ENCODE measurements at regions not wholly inside any gene's neighbourhood (a gene's known extent, or its start where the extent isn't known, plus 50 kb on each side); places are given as distances from the start of the nearest gene placed in this dataset.

- Mint-ChIP-seq H3K36me3 (ENCODE audit: low read depth) (peaks cover 2% of the 10 kb centered on the region), H3K4me1 (ENCODE audit: low read depth) (no peaks in the 10 kb centered on the region), H3K4me3 (ENCODE audit: unreplicated experiment) (no peak overlapping the region), H3K27ac (ENCODE audit: unreplicated experiment) (no peak overlapping the region), H3K9me3 (ENCODE audit: low read depth) (peaks cover 17% of the 10 kb centered on the region), H3K27me3 (ENCODE audit: low read depth) (no peaks in the 10 kb centered on the region)
- DNase-seq (ENCODE audit: low spot score): no peak
- TF ChIP-seq, protein P1, sequence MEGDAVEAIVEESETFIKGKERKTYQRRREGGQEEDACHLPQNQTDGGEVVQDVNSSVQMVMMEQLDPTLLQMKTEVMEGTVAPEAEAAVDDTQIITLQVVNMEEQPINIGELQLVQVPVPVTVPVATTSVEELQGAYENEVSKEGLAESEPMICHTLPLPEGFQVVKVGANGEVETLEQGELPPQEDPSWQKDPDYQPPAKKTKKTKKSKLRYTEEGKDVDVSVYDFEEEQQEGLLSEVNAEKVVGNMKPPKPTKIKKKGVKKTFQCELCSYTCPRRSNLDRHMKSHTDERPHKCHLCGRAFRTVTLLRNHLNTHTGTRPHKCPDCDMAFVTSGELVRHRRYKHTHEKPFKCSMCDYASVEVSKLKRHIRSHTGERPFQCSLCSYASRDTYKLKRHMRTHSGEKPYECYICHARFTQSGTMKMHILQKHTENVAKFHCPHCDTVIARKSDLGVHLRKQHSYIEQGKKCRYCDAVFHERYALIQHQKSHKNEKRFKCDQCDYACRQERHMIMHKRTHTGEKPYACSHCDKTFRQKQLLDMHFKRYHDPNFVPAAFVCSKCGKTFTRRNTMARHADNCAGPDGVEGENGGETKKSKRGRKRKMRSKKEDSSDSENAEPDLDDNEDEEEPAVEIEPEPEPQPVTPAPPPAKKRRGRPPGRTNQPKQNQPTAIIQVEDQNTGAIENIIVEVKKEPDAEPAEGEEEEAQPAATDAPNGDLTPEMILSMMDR (IDR thresholded peaks at IDR 0.05): no peak
These were observed 493.6 kb upstream of the RIOK2 start for GRCh38 chr5:97676608-97677007.

DNA sequence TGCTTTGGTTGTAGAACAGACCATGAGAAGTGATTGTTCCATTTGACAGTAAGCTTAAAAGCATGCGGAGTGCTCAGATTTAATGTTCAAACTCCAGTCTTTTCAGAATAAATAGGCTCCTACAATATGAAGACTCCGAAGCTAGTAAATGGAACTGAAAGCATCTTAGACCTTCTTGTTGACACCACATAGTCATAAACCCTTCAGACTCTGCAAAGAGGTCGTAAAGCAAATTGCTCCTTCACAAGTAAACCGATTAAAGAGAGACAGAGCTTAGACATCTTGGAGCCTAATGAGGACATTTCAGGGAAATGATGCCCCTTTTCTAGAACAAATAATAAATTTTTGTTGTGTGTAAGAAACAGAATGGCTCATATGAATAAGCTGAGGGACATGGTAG is 511.0 kb upstream of the RIOK2 start:
- TF ChIP-seq, protein P1 (IDR thresholded peaks at IDR 0.05): no peak
- H3K9me3 Mint-ChIP-seq (ENCODE audit: low read depth): no peaks in the 10 kb centered on the region
- no peak for DNase-seq (ENCODE audit: low spot score)
- no peak overlapping the region for H3K4me3 Mint-ChIP-seq (ENCODE audit: unreplicated experiment)
- H3K4me1 Mint-ChIP-seq (ENCODE audit: low read depth): no peaks in the 10 kb centered on the region
- H3K36me3 Mint-ChIP-seq (ENCODE audit: low read depth): no peaks in the 10 kb centered on the region
- H3K27ac Mint-ChIP-seq (ENCODE audit: unreplicated experiment): no peak overlapping the region
- H3K27me3 Mint-ChIP-seq (ENCODE audit: low read depth): no peaks in the 10 kb centered on the region

DNA sequence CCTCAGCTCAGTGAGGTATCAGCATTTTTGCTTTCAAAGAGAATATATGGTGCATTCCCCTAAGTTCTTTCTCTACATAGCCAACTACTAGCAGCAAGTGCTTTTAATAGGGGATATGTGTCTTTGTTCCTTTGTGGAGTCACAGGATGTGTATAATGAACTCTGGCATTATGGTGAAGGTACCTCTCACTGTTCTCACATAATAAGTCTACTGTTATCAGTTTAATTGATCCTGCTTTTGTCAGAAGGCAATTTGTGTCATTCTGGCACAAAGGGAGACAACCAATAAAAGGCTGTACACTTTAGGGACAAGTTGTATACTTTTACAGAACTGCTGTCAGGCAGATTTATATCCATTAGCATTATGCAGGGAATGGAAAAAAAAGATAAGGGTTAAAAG is 531.4 kb upstream of the RIOK2 start:
- DNase-seq (ENCODE audit: low spot score): no peak
- Mint-ChIP-seq H3K36me3 (ENCODE audit: low read depth) (no peaks in the 10 kb centered on the region), H3K27ac (ENCODE audit: unreplicated experiment) (no peak overlapping the region), H3K9me3 (ENCODE audit: low read depth) (no peaks in the 10 kb centered on the region), H3K4me1 (ENCODE audit: low read depth) (no peaks in the 10 kb centered on the region), H3K4me3 (ENCODE audit: unreplicated experiment) (no peak overlapping the region), H3K27me3 (ENCODE audit: low read depth) (no peaks in the 10 kb centered on the region)
- TF ChIP-seq, protein P1 (IDR thresholded peaks at IDR 0.05): no peak

GRCh38 chr5:97726106-97726505 is 543.1 kb upstream of the RIOK2 start:
- peaks cover 2% of the 10 kb centered on the region for H3K36me3 Mint-ChIP-seq (ENCODE audit: low read depth)
- H3K4me3 Mint-ChIP-seq (ENCODE audit: unreplicated experiment): no peak overlapping the region
- no peaks in the 10 kb centered on the region for H3K4me1 Mint-ChIP-seq (ENCODE audit: low read depth)
- no peaks in the 10 kb centered on the region for H3K27me3 Mint-ChIP-seq (ENCODE audit: low read depth)
- H3K27ac Mint-ChIP-seq (ENCODE audit: unreplicated experiment): no peak overlapping the region
- peaks cover 16% of the 10 kb centered on the region for H3K9me3 Mint-ChIP-seq (ENCODE audit: low read depth)
- TF ChIP-seq, protein P1 (IDR thresholded peaks at IDR 0.05): peak; percentile 50
- no peak for DNase-seq (ENCODE audit: low spot score)

DNA sequence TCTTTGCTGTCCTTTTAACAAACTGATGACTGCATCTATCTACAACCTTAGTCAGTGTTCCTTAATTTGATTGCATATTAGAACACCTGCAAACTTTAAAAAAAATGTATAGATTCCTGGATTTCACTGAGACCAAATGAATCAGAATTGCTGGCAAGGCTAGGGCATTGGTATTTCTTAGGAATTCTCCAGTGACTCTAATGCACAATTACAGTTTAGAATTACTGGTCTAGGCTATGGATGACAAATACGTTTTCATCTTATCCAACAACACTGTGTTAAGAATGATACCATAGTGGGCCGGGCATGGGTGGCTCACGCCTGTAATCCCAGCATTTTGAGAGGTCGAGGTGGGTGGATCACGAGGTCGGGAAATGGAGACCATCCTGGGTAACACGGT is 545.9 kb upstream of the RIOK2 start:
- Mint-ChIP-seq H3K4me3 (ENCODE audit: unreplicated experiment) (no peak overlapping the region), H3K27me3 (ENCODE audit: low read depth) (no peaks in the 10 kb centered on the region), H3K27ac (ENCODE audit: unreplicated experiment) (no peak overlapping the region), H3K9me3 (ENCODE audit: low read depth) (no peaks in the 10 kb centered on the region), H3K36me3 (ENCODE audit: low read depth) (no peaks in the 10 kb centered on the region), H3K4me1 (ENCODE audit: low read depth) (peaks cover 4% of the 10 kb centered on the region)
- no peak for DNase-seq (ENCODE audit: low spot score)
- TF ChIP-seq, protein P1 (IDR thresholded peaks at IDR 0.05): no peak

Measured in chondrocyte (in vitro differentiated cells).